Left lung (tissue), 4 donors: ENCODE measurements at regions not wholly inside any gene's neighbourhood (a gene's known extent, or its start where the extent isn't known, plus 50 kb on each side); places are given as distances from the start of the nearest gene placed in this dataset.

ENCODE experiments used
- ATAC-seq: fragments of 200-7000 bp; cut with Tn5 transposase; one replicate; pipeline ENCODE4 v1.9.1; 2020; ENCODE audit warnings: moderate library complexity
- DNase-seq, 4 donors: peaks; one replicate each; pipeline ENCODE4 v3.0.0-alpha.2; 2013 to 2020
- H3K27ac ChIP-seq, 2 donors: fragments of 200-600 bp; sonication (generic) in 1 of 2; one replicate each; pipeline versions ENCODE4 v1.5.0 to v1.8.0; 2020 to 2021
- H3K27me3 ChIP-seq, 2 donors: fragments of 200-600 bp; sonication (generic) in 1 of 2; one replicate each; pipeline versions ENCODE4 v1.5.0 to v1.8.0; 2020 to 2021
- H3K36me3 ChIP-seq, 2 donors: fragments of 200-600 bp; sonication (generic) in 1 of 2; one replicate each; pipeline versions ENCODE4 v1.5.0 to v1.8.0; 2020 to 2021
- H3K4me1 ChIP-seq, 2 donors: fragments of 200-600 bp; one replicate each; pipeline ENCODE4 v1.8.0; 2021
- H3K4me3 ChIP-seq, 2 donors: fragments of 200-600 bp; sonication (generic) in 1 of 2; one replicate each; pipeline versions ENCODE4 v1.5.0 to v1.8.0; 2020 to 2021; ENCODE audit warnings: mild to moderate bottlenecking in 1 of 2
- H3K9me3 ChIP-seq, 2 donors: fragments of 200-600 bp; sonication (generic) in 1 of 2; one replicate each; pipeline versions ENCODE4 v1.5.0 to v1.8.0; 2020 to 2021
- CTCF ChIP-seq, 2 donors: fragments of 200-600 bp; sonication (generic) in 1 of 2; IDR thresholded peaks; one replicate each; pipeline versions ENCODE4 v1.5.0 to v1.8.0; 2021; ENCODE audit warnings: antibody characterized with exemption in 2 of 2
- intact Hi-C, 2 donors: fragments of 100-400 bp; cut with DNase I; formaldehyde crosslinking; loops; one replicate each; pipeline versions ENCODE4 v1.11.2 to v1.14.2; 2022
- donor health status: DM: no; HTN: yes; CAD: no.
- donor health status: DM: no; HTN: no; CAD: no.

DNA sequence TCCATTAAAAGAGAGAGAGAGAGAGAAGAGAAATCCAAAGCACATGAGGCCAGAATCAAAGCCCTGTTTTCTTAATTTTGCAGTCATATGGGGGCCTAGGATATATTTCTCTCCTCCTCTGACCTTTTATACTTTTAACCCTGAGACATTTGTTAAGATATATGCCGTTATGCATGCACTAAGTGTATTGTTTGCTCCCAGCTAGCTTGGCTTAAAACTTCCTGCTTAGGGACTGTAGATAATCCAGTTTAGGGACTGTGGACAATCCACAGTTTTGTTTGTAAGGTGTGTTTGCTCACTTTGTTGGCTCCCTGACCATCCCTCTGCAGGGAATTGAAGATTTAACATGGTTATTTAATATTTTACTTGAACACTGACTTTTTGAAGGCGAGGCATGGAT is 166.3 kb upstream of the TSHZ2 start:
- H3K9me3 ChIP-seq: no peaks in the 10 kb centered on the region
- DNase-seq: no peak
- intact Hi-C loops: no loop called here
- no peaks in the 10 kb centered on the region for H3K4me1 ChIP-seq
- H3K27ac ChIP-seq: no peak overlapping the region
- H3K4me3 ChIP-seq: no peak overlapping the region
- TF ChIP-seq CTCF (IDR thresholded peaks at IDR 0.05): no peak
- peaks cover 0 to 22% of the 10 kb centered on the region in 2 donors for H3K27me3 ChIP-seq
- H3K36me3 ChIP-seq: no peaks in the 10 kb centered on the region
- no peak for ATAC-seq

GRCh38 chr20:52805296-52805571 is 166.9 kb upstream of the TSHZ2 start:
- Histone ChIP-seq H3K36me3 (no peaks in the 10 kb centered on the region), H3K4me1 (no peaks in the 10 kb centered on the region), H3K9me3 (no peaks in the 10 kb centered on the region), H3K27me3 (peaks cover 0 to 16% of the 10 kb centered on the region in 2 donors), H3K4me3 (no peak overlapping the region), H3K27ac (no peak overlapping the region)
- intact Hi-C loops: no loop called here
- TF ChIP-seq CTCF (IDR thresholded peaks at IDR 0.05): no peak
- no peak for DNase-seq
- ATAC-seq: no peak

DNA sequence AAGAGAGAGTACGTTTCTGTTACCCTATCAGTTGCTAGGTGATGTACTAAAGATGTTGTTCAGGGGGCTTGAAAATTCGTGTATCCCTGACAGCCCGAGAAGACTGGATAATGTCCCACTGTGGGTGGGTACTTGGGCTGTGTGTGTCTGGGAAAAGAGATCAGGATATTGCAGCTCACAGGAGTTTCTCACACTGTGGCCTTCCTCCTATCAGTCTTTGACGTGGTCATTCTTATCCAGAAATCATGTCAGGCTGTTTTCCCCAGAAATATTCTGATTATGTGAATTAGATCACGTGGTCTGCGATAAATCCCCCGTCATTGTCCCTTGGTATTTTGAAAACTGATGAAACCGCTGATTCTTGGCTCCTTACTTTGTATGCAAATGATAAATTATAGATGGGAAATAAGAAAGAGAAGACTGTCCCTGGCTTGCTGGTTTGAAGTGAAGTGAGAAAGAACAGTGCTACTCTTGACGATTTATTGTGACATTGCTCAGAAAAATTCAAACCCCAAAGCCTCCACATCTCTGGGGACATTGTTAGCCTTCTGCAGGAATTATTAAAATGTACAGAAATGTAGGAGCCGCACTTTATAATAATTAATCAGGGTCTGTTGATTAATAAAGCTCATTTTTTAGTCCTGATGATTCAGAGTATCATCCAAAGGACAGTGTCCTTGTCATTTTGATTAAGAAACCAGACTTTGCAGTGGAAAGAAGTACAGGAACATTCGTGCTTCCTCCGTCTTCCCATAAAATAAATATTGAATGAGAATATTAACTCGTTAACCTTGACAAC is 167.5 kb upstream of the TSHZ2 start:
- no peak for DNase-seq
- no peak for ATAC-seq
- H3K36me3 ChIP-seq: no peaks in the 10 kb centered on the region
- no peak for TF ChIP-seq CTCF (IDR thresholded peaks at IDR 0.05)
- H3K27ac ChIP-seq: no peak overlapping the region
- H3K9me3 ChIP-seq: no peaks in the 10 kb centered on the region
- no peak overlapping the region for H3K4me3 ChIP-seq
- H3K4me1 ChIP-seq: no peaks in the 10 kb centered on the region
- intact Hi-C loops: no loop called here
- H3K27me3 ChIP-seq: peaks cover 0 to 12% of the 10 kb centered on the region in 2 donors

DNA sequence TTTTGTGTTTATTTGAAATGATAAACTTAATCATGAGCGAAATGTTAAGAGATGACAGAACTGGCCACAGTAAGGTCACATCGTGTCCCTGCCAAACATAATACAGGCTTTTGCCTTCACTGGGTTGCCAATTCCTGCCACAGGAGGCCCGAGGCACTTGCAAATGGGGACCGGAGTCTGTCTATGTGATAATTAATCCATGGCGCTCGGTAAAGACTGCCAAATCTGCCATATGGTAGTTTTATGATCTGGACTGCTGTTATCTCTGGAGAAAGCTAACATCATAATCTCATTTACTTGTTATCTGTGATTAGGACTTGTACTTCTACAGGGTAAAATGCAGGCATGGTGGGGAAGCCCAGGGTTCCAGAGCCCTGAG is 170.5 kb upstream of the TSHZ2 start:
- intact Hi-C loops: no loop called here
- no peak for TF ChIP-seq CTCF (IDR thresholded peaks at IDR 0.05)
- no peaks in the 10 kb centered on the region for H3K9me3 ChIP-seq
- DNase-seq: no peak
- H3K27me3 ChIP-seq: no peaks in the 10 kb centered on the region
- H3K27ac ChIP-seq: no peak overlapping the region
- H3K4me3 ChIP-seq: no peak overlapping the region
- no peak for ATAC-seq
- no peaks in the 10 kb centered on the region for H3K36me3 ChIP-seq
- H3K4me1 ChIP-seq: no peaks in the 10 kb centered on the region

- intact Hi-C loops: no loop called here
- TF ChIP-seq CTCF (IDR thresholded peaks at IDR 0.05): no peak
- Histone ChIP-seq H3K4me3 (no peak overlapping the region), H3K27ac (no peak overlapping the region), H3K36me3 (no peaks in the 10 kb centered on the region), H3K9me3 (no peaks in the 10 kb centered on the region), H3K4me1 (no peaks in the 10 kb centered on the region), H3K27me3 (no peaks in the 10 kb centered on the region)
- no peak for DNase-seq
- no peak for ATAC-seq
These were observed 171.2 kb upstream of the TSHZ2 start for GRCh38 chr20:52800734-52801627.
